Right cardiac atrium (tissue), 5 donors: ENCODE measurements at regions not wholly inside any gene's neighbourhood (a gene's known extent, or its start where the extent isn't known, plus 50 kb on each side); places are given as distances from the start of the nearest gene placed in this dataset.
"Not testable (repeated sequence)": the region's sequence is repeated elsewhere in the genome, so short reads cannot be mapped to it uniquely, and the experiment has no call there.

Experiments
- ATAC-seq, 2 donors: fragments of 200-7000 bp; cut with Tn5 transposase; one replicate each; pipeline versions ENCODE4 v1.8.0 to v1.9.1; 2020; ENCODE audit warnings: moderate library complexity in 2 of 2, mild to moderate bottlenecking in 1 of 2
- DNase-seq, 3 donors: peaks; one replicate each; pipeline ENCODE4 v3.0.0-alpha.2; 2020
- H3K27ac ChIP-seq: one replicate; pipeline ENCODE4 v1.5.1; 2013; ENCODE audit warnings: mild to moderate bottlenecking, low read length, control low read depth, moderate library complexity
- H3K27me3 ChIP-seq: one replicate; pipeline ENCODE4 v1.6.1; 2013; ENCODE audit not compliant: control insufficient read depth, insufficient read depth
- H3K4me1 ChIP-seq: one replicate; pipeline ENCODE4 v1.6.1; 2013; ENCODE audit warnings: low read length; ENCODE audit not compliant: control insufficient read depth, insufficient read depth
- H3K4me3 ChIP-seq: one replicate; pipeline ENCODE4 v1.5.1; 2013; ENCODE audit warnings: low read length, control low read depth
- H3K9me3 ChIP-seq: one replicate; pipeline ENCODE4 v1.6.1; 2013; ENCODE audit warnings: low read length; ENCODE audit not compliant: control insufficient read depth
- WGBS: extraction: QIAGEN DNeasy Blood & Tissue Kit; methylation state at CpG from one replicate; pipeline ENCODE4 v1.1.7; 2013; 5-methylcytosine and 5-hydroxymethylcytosine counted together
- intact Hi-C, 4 donors: fragments of 100-400 bp; cut with DNase I; formaldehyde crosslinking; loops; one replicate each; pipeline versions ENCODE4 v1.11.0 to v1.14.0; 2022 to 2023
- donor health status: healthy with polysubstance abuse.
- donor health status: DM: no; HTN: yes; CAD: no.
- donor health status: DM: no; HTN: no; CAD: no.
- donor health status: DM: no; HTN: yes; CAD: no; lungs with severe emphysema.
- donor health status: DM: yes; HTN: yes; CAD: no.

- WGBS = 93% methylated on average over 4 of the region's 4 CpGs
- DNase-seq (no peak), ATAC-seq (no peak)
- Histone ChIP-seq H3K27ac (no peak overlapping the region), H3K27me3 (no peaks in the 10 kb centered on the region), H3K9me3 (no peaks in the 10 kb centered on the region), H3K4me3 (no peak overlapping the region), H3K4me1 (no peaks in the 10 kb centered on the region)
- intact Hi-C loops = no loop called here
Observed at GRCh38 chr2:187056416-187057334, 207.7 kb upstream of the ZSWIM2 start.

- Histone ChIP-seq H3K9me3 (no peaks in the 10 kb centered on the region), H3K27me3 (no peaks in the 10 kb centered on the region), H3K4me3 (no peak overlapping the region), H3K4me1 (no peaks in the 10 kb centered on the region), H3K27ac (no peak overlapping the region)
- WGBS = 37% methylated on average over 1 of the region's 1 CpG
- no peak for ATAC-seq
- DNase-seq = peak in 2 of 3 donors; percentile 17 to 48
- intact Hi-C loops = no loop called here
Observed at GRCh38 chr2:187055463-187055862, 206.5 kb upstream of the ZSWIM2 start.

GRCh38 chr2:187054501-187055319 lies 205.7 kb upstream of the ZSWIM2 start:
- 74% methylated on average over 5 of the region's 5 CpGs for WGBS
- intact Hi-C loops = no loop called here
- Histone ChIP-seq H3K4me1 (no peaks in the 10 kb centered on the region), H3K27ac (no peak overlapping the region), H3K4me3 (no peak overlapping the region), H3K27me3 (no peaks in the 10 kb centered on the region), H3K9me3 (no peaks in the 10 kb centered on the region)
- no peak for ATAC-seq
- DNase-seq = no peak

GRCh38 chr2:187051350-187051749 lies 202.4 kb upstream of the ZSWIM2 start:
- ATAC-seq = no peak
- Histone ChIP-seq H3K27ac (no peak overlapping the region), H3K4me3 (no peak overlapping the region), H3K4me1 (no peaks in the 10 kb centered on the region), H3K9me3 (no peaks in the 10 kb centered on the region), H3K27me3 (no peaks in the 10 kb centered on the region)
- WGBS = 64% methylated on average over 1 of the region's 1 CpG
- intact Hi-C loops = no loop called here
- no peak for DNase-seq

- no peaks in the 10 kb centered on the region for H3K9me3 ChIP-seq
- no peak overlapping the region for H3K4me3 ChIP-seq
- ATAC-seq = no peak
- no peaks in the 10 kb centered on the region for H3K4me1 ChIP-seq
- DNase-seq = no peak
- 89% methylated on average over 4 of the region's 4 CpGs for WGBS
- H3K27me3 ChIP-seq = no peaks in the 10 kb centered on the region
- intact Hi-C loops = no loop called here
- no peak overlapping the region for H3K27ac ChIP-seq
Observed at GRCh38 chr2:187050409-187050998, 201.5 kb upstream of the ZSWIM2 start.

DNA sequence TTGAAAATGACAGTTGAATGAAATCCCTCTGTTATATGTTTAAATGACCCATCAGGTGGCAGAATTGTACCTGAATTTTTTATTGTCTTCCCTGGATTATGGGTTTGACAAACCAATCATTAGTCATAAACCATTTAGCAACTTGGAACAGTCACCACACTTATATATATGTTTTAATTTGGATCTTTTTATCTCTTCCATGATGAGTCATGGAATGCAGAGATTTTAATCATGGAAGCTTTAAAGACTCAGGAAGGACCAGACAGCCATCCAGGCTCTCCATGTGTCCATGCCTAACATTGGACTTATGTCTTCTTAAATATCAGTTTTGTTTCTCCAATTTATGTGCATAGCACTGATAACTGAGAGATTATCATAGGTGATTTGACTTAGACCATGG lies 188.3 kb upstream of the ZSWIM2 start:
- Histone ChIP-seq H3K27ac (no peak overlapping the region), H3K4me1 (no peaks in the 10 kb centered on the region), H3K27me3 (no peaks in the 10 kb centered on the region), H3K9me3 (no peaks in the 10 kb centered on the region), H3K4me3 (no peak overlapping the region)
- ATAC-seq = no peak
- intact Hi-C loops = no loop called here
- no peak for DNase-seq

DNA sequence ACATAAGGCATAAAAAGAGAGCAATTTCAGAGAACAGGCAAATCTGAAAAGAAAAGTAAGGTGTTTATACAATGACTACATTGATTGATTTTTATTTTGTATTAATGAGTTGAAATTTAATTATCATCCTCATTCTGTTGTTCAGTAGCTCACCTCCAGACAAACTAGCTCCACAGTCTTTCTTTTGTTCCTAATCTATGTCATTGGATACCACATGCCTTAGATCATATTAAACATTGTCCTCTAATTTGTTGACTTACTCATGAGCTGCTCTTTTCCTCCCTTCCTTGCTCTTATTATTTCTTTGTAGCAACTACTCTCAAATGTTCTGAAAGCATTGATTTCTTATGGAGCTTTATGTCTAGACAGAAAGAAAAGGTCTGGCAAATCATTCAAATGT lies 185.5 kb upstream of the ZSWIM2 start:
- Histone ChIP-seq H3K27ac (no peak overlapping the region), H3K9me3 (no peaks in the 10 kb centered on the region), H3K4me3 (no peak overlapping the region), H3K4me1 (no peaks in the 10 kb centered on the region), H3K27me3 (no peaks in the 10 kb centered on the region)
- intact Hi-C loops = no loop called here
- DNase-seq (no peak), ATAC-seq (no peak)

DNA sequence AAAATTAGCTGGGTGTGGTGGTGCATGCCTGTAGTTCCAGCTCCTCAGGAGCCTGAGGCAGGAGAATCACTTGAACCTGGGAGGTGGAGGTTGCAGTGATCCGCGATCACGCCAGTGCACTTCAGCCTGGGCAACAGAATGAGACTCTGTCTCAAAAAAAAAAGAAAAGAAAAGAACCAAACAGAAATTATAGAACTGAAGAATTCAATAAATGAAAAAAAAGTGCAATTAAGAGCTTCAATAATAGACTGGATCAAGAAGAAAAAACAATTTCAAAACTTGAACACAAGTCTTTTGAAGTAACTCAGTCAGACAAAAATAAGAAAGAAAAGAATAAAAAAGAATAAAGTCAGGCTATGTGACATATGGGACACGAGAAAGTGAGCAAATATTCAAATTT lies 175.8 kb upstream of the ZSWIM2 start:
- intact Hi-C loops = no loop called here
- H3K9me3 ChIP-seq = no peaks in the 10 kb centered on the region
- 97% methylated on average over 4 of the region's 4 CpGs for WGBS

GRCh38 chr2:187023996-187024395 lies 175.0 kb upstream of the ZSWIM2 start:
- intact Hi-C loops, DNase-seq, H3K4me3 ChIP-seq, H3K27ac ChIP-seq, ATAC-seq, H3K9me3 ChIP-seq, H3K27me3 ChIP-seq, H3K4me1 ChIP-seq: not testable (repeated sequence)
- 93% methylated on average over 4 of the region's 4 CpGs for WGBS

More for the DNA sequence above, 175.8 kb upstream of the ZSWIM2 start:
- DNase-seq (no peak), ATAC-seq (no peak)
- H3K27ac ChIP-seq = no peak overlapping the region
- H3K4me1 ChIP-seq = no peaks in the 10 kb centered on the region
- H3K27me3 ChIP-seq = no peaks in the 10 kb centered on the region
- no peak overlapping the region for H3K4me3 ChIP-seq

- H3K9me3 ChIP-seq = no peaks in the 10 kb centered on the region
- H3K27ac ChIP-seq = no peak overlapping the region
- ATAC-seq (no peak), DNase-seq (no peak)
- H3K4me1 ChIP-seq = no peaks in the 10 kb centered on the region
- H3K27me3 ChIP-seq = no peaks in the 10 kb centered on the region
- H3K4me3 ChIP-seq = no peak overlapping the region
- intact Hi-C loops = no loop called here
- WGBS = 64% methylated on average over 5 of the region's 5 CpGs
Observed at GRCh38 chr2:187017438-187017837, 168.5 kb upstream of the ZSWIM2 start.

- no peak for ATAC-seq
- Histone ChIP-seq H3K27ac (no peak overlapping the region), H3K9me3 (no peaks in the 10 kb centered on the region), H3K27me3 (no peaks in the 10 kb centered on the region), H3K4me1 (no peaks in the 10 kb centered on the region), H3K4me3 (no peak overlapping the region)
- WGBS = 68% methylated on average over 4 of the region's 4 CpGs
- intact Hi-C loops = no loop called here
- no peak for DNase-seq
Observed at GRCh38 chr2:187013058-187013457, 164.1 kb upstream of the ZSWIM2 start.
